K562 (cell line): ENCODE measurements at regions not wholly inside any gene's neighbourhood (a gene's known extent, or its start where the extent isn't known, plus 50 kb on each side); places are given as distances from the start of the nearest gene placed in this dataset.

Source experiments
- ATAC-seq: fragments of 200-7000 bp; cut with Tn5 transposase; 3 replicates; pipeline ENCODE4 v1.9.1; 2020; ENCODE audit warnings: moderate library complexity
- BruUV-seq: library from RNA; stranded (reverse); fragments of 400-500 nt; replicated peaks from 2 replicates; lab custom pipeline; 2021; lab: Mats Ljungman, UMichigan
- CTCF ChIA-PET: fragments of 300-600 bp; formaldehyde crosslinking; extraction: SDS; loops from one replicate; lab custom pipeline; 2021; ENCODE audit warnings: low intra/inter-chr PET ratio; lab: Yijun Ruan, JAX
- POLR2A ChIA-PET: fragments of 300-600, 350-650 bp; sonication (Branson Sonifier 250); formaldehyde crosslinking; extraction: SDS; loops from one replicate; lab custom pipeline; 2021; ENCODE audit warnings: antibody characterized with exemption, inconsistent platforms; lab: Yijun Ruan, JAX
- DNase-seq, 4 experiments: peaks; one replicate each; pipeline versions ENCODE4 v3.0.0 to v3.0.0-alpha.2; 2011 to 2018; ENCODE audit warnings: low spot score in 3 of 4, mixed read lengths in 3 of 4; ENCODE audit errors: extremely low read depth in 1 of 4
- FAIRE-seq: peaks from 2 replicates; lab custom pipeline; 2011; peaks lifted over from hg19 to GRCh38; lab: Jason Lieb, UNC
- H2AFZ ChIP-seq: 2 replicates; pipeline ENCODE4 v1.6.0; 2011; ENCODE audit warnings: low read depth, low read length, control low read depth, inconsistent platforms
- H3K27ac ChIP-seq: fragments of 200-600 bp; 3 replicates; pipeline ENCODE4 v1.8.0; 2011; ENCODE audit warnings: low read depth, mild to moderate bottlenecking, control low read depth, inconsistent platforms, low read length, moderate library complexity, mixed read lengths; ENCODE audit errors: extremely low read depth
- H3K27me3 ChIP-seq, 2 experiments: fragments of 300-600 bp in 1 of 2; 2 replicates in 1 of 2; 3 replicates in 1 of 2; pipeline versions ENCODE4 v1.6.0 to v1.8.0; 2011; ENCODE audit warnings: inconsistent platforms in 2 of 2, low read length in 2 of 2, mild to moderate bottlenecking in 1 of 2, mixed read lengths in 1 of 2, moderate library complexity in 1 of 2; ENCODE audit not compliant: control insufficient read depth in 2 of 2, insufficient read depth in 2 of 2
- H3K36me3 ChIP-seq: fragments of 300-600 bp; 3 replicates; pipeline ENCODE4 v1.8.0; 2011; ENCODE audit warnings: mild to moderate bottlenecking, low read length, inconsistent platforms; ENCODE audit not compliant: control insufficient read depth, insufficient read depth
- H3K4me1 ChIP-seq, 2 experiments: fragments of 200-600 bp in 1 of 2; replicated peaks in 1 of 2; 2 replicates in 1 of 2; 3 replicates in 1 of 2; pipeline versions ENCODE4 v1.5.1 to v1.8.0; 2011; ENCODE audit warnings: inconsistent platforms in 2 of 2, low read length in 2 of 2, mild to moderate bottlenecking in 1 of 2, mixed read lengths in 1 of 2, moderate library complexity in 1 of 2; ENCODE audit not compliant: control insufficient read depth in 2 of 2, insufficient read depth in 2 of 2
- H3K4me2 ChIP-seq: 2 replicates; pipeline ENCODE4 v1.6.1; 2011; ENCODE audit warnings: low read length, control low read depth, inconsistent platforms, mixed read lengths; ENCODE audit not compliant: insufficient read depth
- H3K4me3 ChIP-seq: fragments of 200-600 bp; sonication (generic), shearing (Covaris generic); 2 replicates; pipeline ENCODE4 v1.5.1; 2016; ENCODE audit warnings: control low read depth, inconsistent platforms
- H3K79me2 ChIP-seq: fragments of 200-600 bp; 3 replicates; pipeline ENCODE4 v1.8.0; 2011; ENCODE audit warnings: low read length, inconsistent platforms; ENCODE audit not compliant: control insufficient read depth, insufficient read depth
- H3K9ac ChIP-seq, 2 experiments: 2 replicates each; pipeline versions ENCODE4 v1.6.0 to v1.6.1; 2011; ENCODE audit warnings: low read depth in 2 of 2, low read length in 2 of 2, control low read depth in 1 of 2, inconsistent platforms in 1 of 2, mild to moderate bottlenecking in 1 of 2, mixed read lengths in 1 of 2; ENCODE audit not compliant: insufficient read depth in 1 of 2
- H3K9me1 ChIP-seq: one replicate; pipeline ENCODE4 v1.6.0; 2011; ENCODE audit warnings: inconsistent platforms, mild to moderate bottlenecking, low read length, moderate library complexity; ENCODE audit not compliant: control insufficient read depth, insufficient read depth
- H3K9me3 ChIP-seq: replicated peaks from 2 replicates; pipeline ENCODE4 v1.5.1; 2011; ENCODE audit warnings: low read depth, low read length, inconsistent platforms; ENCODE audit not compliant: control insufficient read depth, insufficient read depth
- H4K20me1 ChIP-seq: replicated peaks from 2 replicates; pipeline ENCODE4 v1.6.1; 2011; ENCODE audit warnings: low read length, inconsistent platforms, mixed read lengths; ENCODE audit not compliant: control insufficient read depth, insufficient read depth
- BCL6 ChIP-seq: fragments of 250-450 bp; sonication (Bioruptor Pico); IDR thresholded peaks from 2 replicates; pipeline ENCODE4 v1.4.0; 2020
- CBFA2T3 ChIP-seq: fragments of 450-650 bp; IDR thresholded peaks from 2 replicates; pipeline ENCODE4 v1.6.1; 2017
- CHD2 ChIP-seq: IDR thresholded peaks from 2 replicates; pipeline ENCODE4 v1.6.1; 2011; ENCODE audit warnings: low read depth, low read length
- CREB3L1 ChIP-seq: fragments of 450-650 bp; IDR thresholded peaks from 2 replicates; pipeline ENCODE4 v1.6.1; 2014; ENCODE audit warnings: low read depth, mild to moderate bottlenecking, moderate library complexity, borderline replicate concordance
- DPF2 ChIP-seq: fragments of 450-650 bp; IDR thresholded peaks from 2 replicates; pipeline ENCODE4 v1.6.1; 2016
- HSF4 ChIP-seq: fragments of 250-450 bp; sonication (Bioruptor Pico); IDR thresholded peaks from 2 replicates; pipeline ENCODE4 v2.1.2; 2022; ENCODE audit warnings: mild to moderate bottlenecking, moderate library complexity, borderline replicate concordance
- JUN ChIP-seq, 2 experiments: sonication (generic) in 1 of 2; formaldehyde crosslinking in 1 of 2; IDR thresholded peaks; 2 replicates each; pipeline versions ENCODE4 v1.6.1 to v1.8.0; 2012 to 2022; ENCODE audit warnings: borderline replicate concordance in 2 of 2, mild to moderate bottlenecking in 2 of 2, improper control_type of control experiment in 1 of 2, low read depth in 1 of 2, low read length in 1 of 2, missing genetic modification reagents in 1 of 2
- KDM2B ChIP-seq: fragments of 250-450 bp; sonication (Bioruptor Pico); IDR thresholded peaks from 2 replicates; pipeline ENCODE4 v1.8.0; 2021; ENCODE audit warnings: mild to moderate bottlenecking, moderate library complexity
- NR3C1 ChIP-seq: sonication (generic); formaldehyde crosslinking; IDR thresholded peaks from 2 replicates; pipeline ENCODE4 v1.8.1; 2022; ENCODE audit warnings: missing genetic modification reagents
- OTX1 ChIP-seq: fragments of 450-650 bp; formaldehyde crosslinking; IDR thresholded peaks from 2 replicates; pipeline ENCODE4 v1.4.0; 2022; ENCODE audit warnings: mild to moderate bottlenecking
- RAD51 ChIP-seq: fragments of 450-650 bp; IDR thresholded peaks from 2 replicates; pipeline ENCODE4 v1.7.1; 2016; ENCODE audit warnings: low read depth, mild to moderate bottlenecking, borderline replicate concordance
- TAF15 ChIP-seq: fragments of 200-400 bp; formaldehyde crosslinking; IDR thresholded peaks from 2 replicates; pipeline ENCODE4 v1.6.1; 2017; ENCODE audit warnings: mild to moderate bottlenecking, low read depth, low read length, moderate library complexity
- TCF3 ChIP-seq: sonication (generic); formaldehyde crosslinking; IDR thresholded peaks from 2 replicates; pipeline ENCODE4 v1.4.0; 2020; ENCODE audit warnings: mild to moderate bottlenecking, missing genetic modification reagents
- ZKSCAN8 ChIP-seq: fragments of 200-800 bp; sonication (Bioruptor generic); IDR thresholded peaks from 2 replicates; pipeline ENCODE4 v1.6.1; 2016; ENCODE audit warnings: missing genetic modification characterization, missing compliant biosample characterization
- ZNF197 ChIP-seq: fragments of 200-800 bp; sonication (Bioruptor generic); IDR thresholded peaks from 2 replicates; pipeline ENCODE4 v1.6.1; 2016; ENCODE audit warnings: low read depth, missing genetic modification characterization, missing compliant biosample characterization
- in situ Hi-C: fragments of 300-500 bp; cut with MboI; formaldehyde crosslinking; loops from 4 replicates; pipeline ENCODE4 v1.15.0; 2018; ENCODE audit warnings: inconsistent platforms, mixed read lengths
- intact Hi-C: fragments of 100-400 bp; cut with micrococcal nuclease; formaldehyde crosslinking; loops from 2 replicates; pipeline ENCODE4 v1.14.2; 2022
- TF ChIP-seq, protein P1 (sequence below), 2 experiments: fragments of 150-350 bp in 1 of 2; IDR thresholded peaks; 2 replicates each; pipeline ENCODE4 v1.6.1; 2012 to 2016; ENCODE audit warnings: low read depth in 2 of 2, low read length in 2 of 2, mild to moderate bottlenecking in 1 of 2, moderate library complexity in 1 of 2

DNA sequence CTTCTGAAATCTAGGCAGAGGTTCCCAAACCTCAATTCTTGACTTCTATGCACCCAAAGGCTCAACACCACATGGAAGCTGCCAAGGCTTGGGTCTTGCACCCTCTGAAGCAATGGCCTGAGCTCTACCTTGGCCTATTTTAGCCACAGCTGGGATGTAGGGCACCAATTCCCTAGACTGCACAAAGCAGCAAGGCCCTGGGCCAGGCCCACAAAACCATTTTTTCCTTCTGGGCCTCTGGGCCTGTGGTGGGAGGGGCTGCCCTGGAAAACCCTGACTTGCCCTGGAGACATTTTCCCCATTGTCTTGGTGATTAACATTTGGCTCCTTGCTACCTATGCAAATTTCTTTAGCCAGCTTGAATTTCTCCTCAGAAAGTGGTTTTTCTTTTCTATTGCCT lies 315.2 kb downstream of the DCDC2C start:
- H3K27ac ChIP-seq = no peak overlapping the region
- no peak overlapping the region for H3K4me2 ChIP-seq
- H3K9me1 ChIP-seq = no peaks in the 10 kb centered on the region
- H2AFZ ChIP-seq = no peak overlapping the region
- POLR2A ChIA-PET = no interaction called here
- no peaks in the 10 kb centered on the region for H3K9me3 ChIP-seq
- H3K4me3 ChIP-seq = no peak overlapping the region
- in situ Hi-C loops (no loop called here), intact Hi-C loops (no loop called here)
- H3K4me1 ChIP-seq = no peaks in the 10 kb centered on the region
- BruUV-seq = no TSS peak
- H3K9ac ChIP-seq = no peak overlapping the region
- H3K79me2 ChIP-seq = no peaks in the 10 kb centered on the region
- no peaks in the 10 kb centered on the region for H3K36me3 ChIP-seq
- DNase-seq (no peak), FAIRE-seq (no peak), ATAC-seq (no peak)
- H3K27me3 ChIP-seq = no peaks in the 10 kb centered on the region
- CTCF ChIA-PET = no interaction called here
- H4K20me1 ChIP-seq = no peaks in the 10 kb centered on the region
- TF ChIP-seq KDM2B (CRISPR knock-in tag) = no peak
- no peak for TF ChIP-seq HSF4 (CRISPR knock-in tag)
- TF ChIP-seq, protein P1, sequence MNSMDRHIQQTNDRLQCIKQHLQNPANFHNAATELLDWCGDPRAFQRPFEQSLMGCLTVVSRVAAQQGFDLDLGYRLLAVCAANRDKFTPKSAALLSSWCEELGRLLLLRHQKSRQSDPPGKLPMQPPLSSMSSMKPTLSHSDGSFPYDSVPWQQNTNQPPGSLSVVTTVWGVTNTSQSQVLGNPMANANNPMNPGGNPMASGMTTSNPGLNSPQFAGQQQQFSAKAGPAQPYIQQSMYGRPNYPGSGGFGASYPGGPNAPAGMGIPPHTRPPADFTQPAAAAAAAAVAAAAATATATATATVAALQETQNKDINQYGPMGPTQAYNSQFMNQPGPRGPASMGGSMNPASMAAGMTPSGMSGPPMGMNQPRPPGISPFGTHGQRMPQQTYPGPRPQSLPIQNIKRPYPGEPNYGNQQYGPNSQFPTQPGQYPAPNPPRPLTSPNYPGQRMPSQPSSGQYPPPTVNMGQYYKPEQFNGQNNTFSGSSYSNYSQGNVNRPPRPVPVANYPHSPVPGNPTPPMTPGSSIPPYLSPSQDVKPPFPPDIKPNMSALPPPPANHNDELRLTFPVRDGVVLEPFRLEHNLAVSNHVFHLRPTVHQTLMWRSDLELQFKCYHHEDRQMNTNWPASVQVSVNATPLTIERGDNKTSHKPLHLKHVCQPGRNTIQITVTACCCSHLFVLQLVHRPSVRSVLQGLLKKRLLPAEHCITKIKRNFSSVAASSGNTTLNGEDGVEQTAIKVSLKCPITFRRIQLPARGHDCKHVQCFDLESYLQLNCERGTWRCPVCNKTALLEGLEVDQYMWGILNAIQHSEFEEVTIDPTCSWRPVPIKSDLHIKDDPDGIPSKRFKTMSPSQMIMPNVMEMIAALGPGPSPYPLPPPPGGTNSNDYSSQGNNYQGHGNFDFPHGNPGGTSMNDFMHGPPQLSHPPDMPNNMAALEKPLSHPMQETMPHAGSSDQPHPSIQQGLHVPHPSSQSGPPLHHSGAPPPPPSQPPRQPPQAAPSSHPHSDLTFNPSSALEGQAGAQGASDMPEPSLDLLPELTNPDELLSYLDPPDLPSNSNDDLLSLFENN (IDR thresholded peaks at IDR 0.05; ENCODE audit: low read depth in 2 of 2, low read length in 2 of 2) = no peak
- no peak for TF ChIP-seq OTX1 (CRISPR knock-in tag)
- no peak for TF ChIP-seq CREB3L1
- TF ChIP-seq CBFA2T3 = no peak
- no peak for TF ChIP-seq CHD2
- TF ChIP-seq TCF3 = no peak
- no peak for TF ChIP-seq BCL6 (CRISPR knock-in tag)
- no peak for TF ChIP-seq DPF2
- no peak for TF ChIP-seq JUN (IDR thresholded peaks at IDR 0.05; ENCODE audit: borderline replicate concordance, low read depth, low read length)
- no peak for TF ChIP-seq JUN (CRISPR knock-in tag; IDR thresholded peaks at IDR 0.05; ENCODE audit: borderline replicate concordance)
- no peak for TF ChIP-seq ZKSCAN8
- TF ChIP-seq TAF15 = no peak
- no peak for TF ChIP-seq NR3C1
- TF ChIP-seq RAD51 = no peak
- no peak for TF ChIP-seq ZNF197 (CRISPR knock-in tag)
